ENCODE measurements at regions not wholly inside any gene's neighbourhood (a gene's known extent, or its start where the extent isn't known, plus 50 kb on each side); places are given as distances from the start of the nearest gene placed in this dataset.

GRCh38 chr4:23333946-23334878, 555.6 kb downstream of the PPARGC1A start:
- peak; percentile 23 for DNase-seq

- DNase-seq, result no peak
These were observed 556.3 kb downstream of the PPARGC1A start for GRCh38 chr4:23333556-23333945.

- no peak for DNase-seq
These were observed 557.5 kb downstream of the PPARGC1A start for GRCh38 chr4:23332313-23332712.

- no peak for DNase-seq
These were observed 562.7 kb downstream of the PPARGC1A start for GRCh38 chr4:23327120-23327519.

- no peak for DNase-seq
These were observed 565.7 kb downstream of the PPARGC1A start for GRCh38 chr4:23324021-23324690.

GRCh38 chr4:23323436-23323835, 566.4 kb downstream of the PPARGC1A start:
- DNase-seq, result no peak

GRCh38 chr4:23322732-23323131, 567.1 kb downstream of the PPARGC1A start:
- DNase-seq, result no peak

GRCh38 chr4:23320931-23321587, 568.8 kb downstream of the PPARGC1A start:
- DNase-seq, result no peak

- DNase-seq, result no peak
These were observed 577.2 kb downstream of the PPARGC1A start for GRCh38 chr4:23312686-23313085.

GRCh38 chr4:23311983-23312382, 577.9 kb downstream of the PPARGC1A start:
- no peak for DNase-seq

GRCh38 chr4:23305026-23305425, 584.8 kb downstream of the PPARGC1A start:
- DNase-seq, result no peak

- DNase-seq, result no peak
These were observed 591.5 kb downstream of the PPARGC1A start for GRCh38 chr4:23298371-23298770.

- no peak for DNase-seq
These were observed 592.5 kb downstream of the PPARGC1A start for GRCh38 chr4:23297327-23297726.

- no peak for DNase-seq
These were observed 598.4 kb downstream of the GBA3 start for GRCh38 chr4:23291139-23291538.

- no peak for DNase-seq
These were observed 597.9 kb downstream of the GBA3 start for GRCh38 chr4:23290656-23291055.

GRCh38 chr4:23279377-23279986, 586.7 kb downstream of the GBA3 start:
- no peak for DNase-seq

GRCh38 chr4:23278845-23279244, 586.1 kb downstream of the GBA3 start:
- no peak for DNase-seq

GRCh38 chr4:23276076-23276475, 583.3 kb downstream of the GBA3 start:
- no peak for DNase-seq

GRCh38 chr4:23269566-23269965, 576.8 kb downstream of the GBA3 start:
- DNase-seq, result no peak

GRCh38 chr4:23268072-23268771, 575.5 kb downstream of the GBA3 start:
- no peak for DNase-seq

- no peak for DNase-seq
These were observed 573.7 kb downstream of the GBA3 start for GRCh38 chr4:23266401-23266800.

- DNase-seq, result no peak
These were observed 567.8 kb downstream of the GBA3 start for GRCh38 chr4:23260511-23260910.
